ENCODE measurements at regions not wholly inside any gene's neighbourhood (a gene's known extent, or its start where the extent isn't known, plus 50 kb on each side); places are given as distances from the start of the nearest gene placed in this dataset.
A peak's percentile ranks its signal among the peaks of the same experiment; 100 is the strongest.

DNA sequence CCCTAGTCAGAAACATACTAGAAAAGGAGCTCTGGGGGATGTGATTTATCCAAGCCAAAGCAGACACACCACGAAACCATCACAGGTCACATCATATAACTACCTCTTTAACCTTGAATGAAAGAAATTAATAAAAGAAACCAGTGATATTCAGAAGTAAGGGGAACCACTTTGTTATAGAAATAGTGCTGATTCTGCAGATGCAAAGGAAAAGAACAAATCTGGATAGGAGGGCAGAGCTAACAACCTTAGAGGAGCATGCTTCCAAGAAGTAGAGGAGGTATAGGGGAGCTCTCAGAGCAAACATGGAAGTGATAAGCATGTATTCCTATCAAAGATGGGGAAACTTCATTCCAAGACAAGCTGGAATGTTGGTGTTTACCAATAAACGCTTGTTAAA, 117.0 kb upstream of the MDM1 start:
- no peak for DNase-seq (ENCODE audit: low read depth)

- DNase-seq (ENCODE audit: low read depth), result peak; percentile 28
Observed at GRCh38 chr12:68450947-68451260, 118.7 kb upstream of the MDM1 start.

- DNase-seq (ENCODE audit: low read depth), result peak; percentile 92
Observed at GRCh38 chr12:68451261-68452077, 119.3 kb upstream of the MDM1 start.

- DNase-seq (ENCODE audit: low read depth), result no peak
Observed at GRCh38 chr12:68452078-68452715, 120.0 kb upstream of the MDM1 start.

DNA sequence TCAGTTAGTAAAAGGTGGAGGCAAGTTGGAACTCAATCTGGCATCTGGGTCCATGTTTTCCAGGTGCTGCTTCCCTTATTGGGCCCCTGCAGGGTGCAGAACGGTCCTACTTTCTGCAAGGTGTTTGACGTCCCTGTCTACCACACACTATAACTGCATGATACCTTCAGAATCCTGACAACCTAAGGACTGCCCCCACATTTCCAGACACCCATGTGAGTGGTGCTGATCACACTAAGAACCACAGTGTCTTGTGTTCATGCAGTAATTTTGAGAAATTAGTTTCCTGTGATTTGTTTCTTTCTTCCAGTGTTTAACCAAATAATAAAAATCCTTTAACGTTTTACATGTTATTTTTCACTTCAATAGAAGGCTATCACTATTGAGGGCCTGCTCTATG, 121.1 kb upstream of the MDM1 start:
- no peak for DNase-seq (ENCODE audit: low read depth)

- no peak for DNase-seq (ENCODE audit: low read depth)
Observed at GRCh38 chr12:68453876-68454275, 121.7 kb upstream of the MDM1 start.

DNA sequence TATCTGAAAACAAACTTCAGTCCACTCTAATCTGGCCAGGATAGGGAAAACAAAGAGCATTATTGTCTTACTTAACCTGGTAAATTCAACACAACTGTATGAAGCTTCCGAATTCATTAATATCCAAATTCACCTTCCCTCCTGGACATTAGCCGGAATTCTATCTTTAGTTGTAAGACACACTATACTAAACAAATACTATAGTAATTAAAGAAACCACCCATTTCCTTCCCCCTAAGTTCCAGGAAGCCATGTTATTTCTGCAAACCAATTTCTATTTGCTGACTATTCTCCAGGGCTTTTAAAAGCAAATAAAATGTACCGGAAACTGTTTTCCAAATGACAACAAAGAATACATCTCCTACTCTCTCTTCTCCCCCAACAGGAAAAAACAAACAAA, 122.7 kb upstream of the MDM1 start:
- no peak for DNase-seq (ENCODE audit: low read depth)

- DNase-seq (ENCODE audit: low read depth), result peak; percentile 5
Observed at GRCh38 chr12:68455691-68456345, 123.7 kb upstream of the MDM1 start.

DNA sequence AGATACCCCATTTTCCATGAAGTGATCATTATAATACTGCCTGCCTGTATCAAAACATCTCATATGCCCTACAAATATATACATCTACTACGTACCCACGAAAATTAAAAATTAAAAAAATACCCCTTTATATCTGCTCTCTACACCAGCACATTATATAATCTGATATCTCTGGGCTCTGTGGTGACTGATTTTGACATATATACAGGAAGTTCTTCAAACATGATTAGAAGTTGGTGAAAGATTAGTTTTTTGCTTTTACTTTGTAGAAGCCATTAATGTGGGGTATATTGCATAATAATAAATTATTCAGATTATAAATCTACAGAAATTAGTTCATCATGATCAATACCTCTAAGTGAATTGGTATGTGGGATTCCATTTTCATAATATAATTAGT, 126.7 kb upstream of the MDM1 start:
- DNase-seq (ENCODE audit: low read depth), result no peak

GRCh38 chr12:68460236-68460635, 128.1 kb upstream of the MDM1 start:
- DNase-seq (ENCODE audit: low read depth), result no peak

- DNase-seq (ENCODE audit: low read depth), result no peak
Observed at GRCh38 chr12:68461645-68462044, 129.5 kb upstream of the MDM1 start.

DNA sequence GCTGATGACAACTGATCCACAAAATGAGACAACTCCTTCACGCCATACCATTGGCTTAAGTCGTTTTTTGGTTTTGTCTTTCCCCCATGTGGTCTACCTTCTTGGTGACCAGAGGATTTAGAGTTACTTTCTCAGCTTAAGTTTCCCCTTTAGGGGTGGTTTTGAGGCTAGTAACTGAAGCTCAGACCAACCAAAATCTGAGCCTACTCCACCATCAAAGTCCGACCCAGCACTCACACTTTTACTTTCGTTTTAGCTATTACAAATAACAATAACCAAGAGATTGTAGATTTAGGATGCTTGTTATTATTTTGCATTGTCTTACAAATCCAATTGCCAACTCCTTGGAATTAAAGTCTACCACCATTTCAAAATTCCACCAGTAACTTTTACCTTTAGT, 130.6 kb upstream of the MDM1 start:
- no peak for DNase-seq (ENCODE audit: low read depth)

DNA sequence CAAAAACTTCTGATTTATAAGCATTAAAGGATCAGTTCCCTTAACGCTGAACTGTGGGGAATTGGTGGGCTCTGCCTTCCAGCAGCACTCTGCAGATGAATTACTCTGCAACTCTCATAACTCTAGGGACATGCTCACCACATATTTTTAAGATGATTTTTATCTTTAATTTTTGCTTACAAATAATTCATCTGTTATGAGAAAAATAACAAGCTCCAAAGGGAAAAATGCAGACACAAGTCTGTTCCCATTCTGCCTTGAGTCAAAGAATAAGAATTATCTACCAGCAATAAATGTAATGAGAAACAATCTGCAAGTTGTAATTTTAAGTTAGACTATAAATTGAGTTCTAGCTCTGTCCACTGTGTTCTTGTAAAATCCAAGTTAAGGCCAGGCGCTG, 133.1 kb upstream of the MDM1 start:
- no peak for DNase-seq (ENCODE audit: low read depth)

- DNase-seq (ENCODE audit: low read depth), result no peak
Observed at GRCh38 chr12:68467514-68467913, 135.4 kb upstream of the MDM1 start.

DNA sequence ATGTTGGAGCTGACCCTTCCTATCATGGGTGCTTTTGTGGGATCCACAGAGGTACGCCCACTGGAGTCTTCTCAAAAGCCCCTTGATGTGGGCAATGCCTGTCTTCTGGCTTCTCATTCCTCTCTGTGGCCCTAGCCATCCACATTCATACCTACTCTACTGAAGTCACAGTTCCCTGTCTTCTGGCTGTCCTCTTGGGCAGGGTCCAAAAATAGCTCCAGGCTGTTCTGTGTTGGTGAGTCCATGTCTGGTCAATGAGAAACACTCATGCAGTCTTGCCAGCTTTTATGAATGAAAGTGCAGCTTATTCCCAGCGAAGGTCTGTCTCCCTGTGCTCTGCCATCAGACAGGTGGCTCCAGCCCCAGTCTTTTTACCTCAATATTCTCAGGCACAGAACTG, 135.9 kb upstream of the MDM1 start:
- DNase-seq (ENCODE audit: low read depth), result no peak

GRCh38 chr12:68469113-68469512, 137.0 kb upstream of the MDM1 start:
- DNase-seq (ENCODE audit: low read depth), result no peak

DNA sequence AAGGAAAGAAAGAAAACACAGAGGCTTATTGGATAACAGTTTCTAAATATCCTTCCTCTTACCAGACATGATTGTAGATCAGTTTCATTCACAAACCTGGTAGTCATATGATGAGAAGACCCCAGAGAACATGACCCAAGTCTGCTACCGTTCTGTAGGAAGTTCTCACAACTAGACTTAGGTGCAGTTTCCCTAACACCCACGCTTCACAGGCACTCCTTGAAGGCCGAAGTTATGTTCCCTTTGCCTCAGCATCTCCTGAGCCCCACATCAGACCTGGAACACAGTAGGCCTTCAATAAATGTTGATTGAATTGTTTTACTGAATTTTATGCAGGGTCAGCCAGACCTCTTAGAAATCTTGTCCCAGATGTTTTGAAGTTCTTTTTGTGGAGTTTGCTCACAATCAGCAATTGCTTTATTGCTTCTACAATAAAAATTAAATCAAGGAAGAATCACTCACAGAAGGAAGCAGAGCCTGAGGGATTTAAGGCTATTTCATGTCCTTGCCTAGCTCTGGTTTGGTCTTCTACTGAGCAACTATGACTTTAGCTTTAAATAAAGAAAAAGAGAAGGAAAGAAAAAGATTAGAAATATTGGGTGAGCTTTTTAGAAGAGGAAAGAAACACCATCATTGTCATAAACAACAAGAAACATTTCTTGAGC, 138.6 kb upstream of the MDM1 start:
- no peak for DNase-seq (ENCODE audit: low read depth)

- no peak for DNase-seq (ENCODE audit: low read depth)
Observed at GRCh38 chr12:68474467-68475204, 136.1 kb upstream of the RAP1B start.

GRCh38 chr12:68476794-68477193, 133.9 kb upstream of the RAP1B start:
- DNase-seq (ENCODE audit: low read depth), result no peak

GRCh38 chr12:68477261-68477772, 133.4 kb upstream of the RAP1B start:
- DNase-seq (ENCODE audit: low read depth), result peak; percentile 36

DNA sequence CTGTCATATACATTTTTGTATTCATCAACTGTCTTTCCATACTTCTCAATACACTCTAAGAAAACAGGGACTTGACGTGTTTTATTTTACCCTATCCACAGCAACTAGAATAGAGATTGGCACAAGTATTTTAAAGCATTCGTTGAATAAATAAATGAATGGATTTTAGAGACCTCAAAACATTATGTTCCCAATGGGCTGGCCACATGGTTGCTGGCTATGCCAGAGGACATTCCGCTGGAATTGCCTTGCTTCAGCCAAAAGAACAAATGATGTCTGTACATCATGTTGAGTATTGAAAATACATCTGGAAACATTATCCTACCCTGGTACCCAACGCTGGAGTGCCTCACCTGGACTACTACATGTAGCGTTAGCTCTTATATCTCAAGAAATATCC, 132.8 kb upstream of the RAP1B start:
- DNase-seq (ENCODE audit: low read depth), result no peak

All from M059J (cell line).